ENCODE measurements at regions not wholly inside any gene's neighbourhood (a gene's known extent, or its start where the extent isn't known, plus 50 kb on each side); places are given as distances from the start of the nearest gene placed in this dataset.
"Not testable (repeated sequence)": the region's sequence is repeated elsewhere in the genome, so short reads cannot be mapped to it uniquely, and the experiment has no call there.

DNA sequence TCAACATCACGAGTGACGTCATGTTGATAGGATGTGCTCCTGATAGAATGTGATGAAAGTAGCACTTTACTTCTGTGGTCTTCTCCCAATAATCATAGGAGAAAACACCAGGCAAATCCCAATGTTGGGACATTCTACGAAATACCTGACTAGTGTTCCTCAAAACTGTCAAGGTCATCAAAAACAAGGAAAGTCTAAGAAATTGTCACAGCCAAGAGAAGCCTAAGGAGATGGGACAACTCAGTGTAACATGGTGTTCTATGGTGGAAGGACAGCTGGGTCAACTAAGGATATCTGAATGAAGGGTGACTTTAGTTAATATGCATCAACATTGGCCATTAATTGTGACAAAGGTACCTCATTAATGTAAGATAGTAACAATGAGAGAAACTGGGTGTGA is 180.0 kb upstream of the PLGLB2 start:
- TF ChIP-seq, protein P1, sequence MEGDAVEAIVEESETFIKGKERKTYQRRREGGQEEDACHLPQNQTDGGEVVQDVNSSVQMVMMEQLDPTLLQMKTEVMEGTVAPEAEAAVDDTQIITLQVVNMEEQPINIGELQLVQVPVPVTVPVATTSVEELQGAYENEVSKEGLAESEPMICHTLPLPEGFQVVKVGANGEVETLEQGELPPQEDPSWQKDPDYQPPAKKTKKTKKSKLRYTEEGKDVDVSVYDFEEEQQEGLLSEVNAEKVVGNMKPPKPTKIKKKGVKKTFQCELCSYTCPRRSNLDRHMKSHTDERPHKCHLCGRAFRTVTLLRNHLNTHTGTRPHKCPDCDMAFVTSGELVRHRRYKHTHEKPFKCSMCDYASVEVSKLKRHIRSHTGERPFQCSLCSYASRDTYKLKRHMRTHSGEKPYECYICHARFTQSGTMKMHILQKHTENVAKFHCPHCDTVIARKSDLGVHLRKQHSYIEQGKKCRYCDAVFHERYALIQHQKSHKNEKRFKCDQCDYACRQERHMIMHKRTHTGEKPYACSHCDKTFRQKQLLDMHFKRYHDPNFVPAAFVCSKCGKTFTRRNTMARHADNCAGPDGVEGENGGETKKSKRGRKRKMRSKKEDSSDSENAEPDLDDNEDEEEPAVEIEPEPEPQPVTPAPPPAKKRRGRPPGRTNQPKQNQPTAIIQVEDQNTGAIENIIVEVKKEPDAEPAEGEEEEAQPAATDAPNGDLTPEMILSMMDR (IDR thresholded peaks at IDR 0.05; ENCODE audit: low read length): not testable (repeated sequence)
- not testable (repeated sequence) for TF ChIP-seq EZH2 (IDR thresholded peaks at IDR 0.05; ENCODE audit: borderline replicate concordance, low read length)
